GM12892 (cell line): ENCODE measurements at regions not wholly inside any gene's neighbourhood (a gene's known extent, or its start where the extent isn't known, plus 50 kb on each side); places are given as distances from the start of the nearest gene placed in this dataset.

Experiments
- POLR2A ChIP-seq: IDR thresholded peaks from 2 replicates; pipeline ENCODE4 v1.6.1; 2011; ENCODE audit warnings: low read depth, low read length, control low read depth
- POLR2AphosphoS5 ChIP-seq: IDR thresholded peaks from 2 replicates; pipeline ENCODE4 v1.6.1; 2011; ENCODE audit warnings: low read depth, low read length, control low read depth

- no peak for TF ChIP-seq POLR2AphosphoS5
- TF ChIP-seq POLR2A = no peak
Observed at GRCh38 chr2:160977376-160977775, 182.9 kb upstream of the TANK start.
